HUES48 (cell line): ENCODE measurements at regions not wholly inside any gene's neighbourhood (a gene's known extent, or its start where the extent isn't known, plus 50 kb on each side); places are given as distances from the start of the nearest gene placed in this dataset.
"Not testable (repeated sequence)": the region's sequence is repeated elsewhere in the genome, so short reads cannot be mapped to it uniquely, and the experiment has no call there.

Experiments
- H3K27ac ChIP-seq: one replicate; pipeline ENCODE4 v1.7.0; 2013; ENCODE audit warnings: low read depth, low read length, inconsistent platforms
- H3K27me3 ChIP-seq: 2 replicates; pipeline ENCODE4 v1.6.1; 2013; ENCODE audit warnings: mild to moderate bottlenecking, low read length; ENCODE audit not compliant: control insufficient read depth, insufficient read depth
- H3K36me3 ChIP-seq: 2 replicates; pipeline ENCODE4 v1.6.1; 2013; ENCODE audit warnings: low read length; ENCODE audit not compliant: control insufficient read depth, insufficient read depth
- H3K4me1 ChIP-seq: 2 replicates; pipeline ENCODE4 v1.6.1; 2013; ENCODE audit warnings: mild to moderate bottlenecking, low read length; ENCODE audit not compliant: control insufficient read depth, insufficient read depth
- H3K4me3 ChIP-seq: 2 replicates; pipeline ENCODE4 v1.5.1; 2013; ENCODE audit warnings: mild to moderate bottlenecking, low read depth, low read length
- H3K9ac ChIP-seq: 2 replicates; pipeline ENCODE4 v1.6.1; 2013; ENCODE audit warnings: mild to moderate bottlenecking, low read depth, low read length, moderate library complexity
- H3K9me3 ChIP-seq: 2 replicates; pipeline ENCODE4 v1.6.1; 2013; ENCODE audit warnings: low read length; ENCODE audit not compliant: control insufficient read depth, insufficient read depth

GRCh38 chr4:65007841-65008439 lies 598.7 kb upstream of the TECRL start:
- H3K9ac ChIP-seq = no peak overlapping the region
- H3K27ac ChIP-seq = no peak overlapping the region
- H3K27me3 ChIP-seq = no peaks in the 10 kb centered on the region
- no peaks in the 10 kb centered on the region for H3K36me3 ChIP-seq
- H3K4me1 ChIP-seq = no peaks in the 10 kb centered on the region
- no peaks in the 10 kb centered on the region for H3K9me3 ChIP-seq
- no peak overlapping the region for H3K4me3 ChIP-seq

- Histone ChIP-seq H3K9ac (no peak overlapping the region), H3K36me3 (no peaks in the 10 kb centered on the region), H3K9me3 (no peaks in the 10 kb centered on the region; the same call in 1 of the 2 replicates), H3K27me3 (no peaks in the 10 kb centered on the region), H3K27ac (no peak overlapping the region), H3K4me3 (no peak overlapping the region), H3K4me1 (no peaks in the 10 kb centered on the region)
Observed at GRCh38 chr4:64975177-64975576, 565.9 kb upstream of the TECRL start.

GRCh38 chr4:64969081-64969480 lies 559.8 kb upstream of the TECRL start:
- Histone ChIP-seq H3K4me3 (no peak overlapping the region), H3K9me3 (peaks cover 11% of the 10 kb centered on the region), H3K27ac (no peak overlapping the region), H3K4me1 (no peaks in the 10 kb centered on the region), H3K27me3 (no peaks in the 10 kb centered on the region), H3K9ac (no peak overlapping the region), H3K36me3 (no peaks in the 10 kb centered on the region)

GRCh38 chr4:64967286-64967685 lies 558.0 kb upstream of the TECRL start:
- peaks cover 11% of the 10 kb centered on the region for H3K9me3 ChIP-seq
- H3K4me1 ChIP-seq = no peaks in the 10 kb centered on the region
- no peaks in the 10 kb centered on the region for H3K27me3 ChIP-seq
- H3K36me3 ChIP-seq = no peaks in the 10 kb centered on the region
- no peak overlapping the region for H3K4me3 ChIP-seq
- H3K9ac ChIP-seq = no peak overlapping the region
- no peak overlapping the region for H3K27ac ChIP-seq

GRCh38 chr4:64960516-64960915 lies 551.3 kb upstream of the TECRL start:
- H3K9ac ChIP-seq = no peak overlapping the region
- no peaks in the 10 kb centered on the region for H3K36me3 ChIP-seq
- H3K27ac ChIP-seq = no peak overlapping the region
- H3K4me3 ChIP-seq = no peak overlapping the region
- no peaks in the 10 kb centered on the region for H3K4me1 ChIP-seq
- peaks cover 6% of the 10 kb centered on the region; the same call in 1 of the 2 replicates for H3K9me3 ChIP-seq
- H3K27me3 ChIP-seq = no peaks in the 10 kb centered on the region

GRCh38 chr4:64940698-64941097 lies 531.4 kb upstream of the TECRL start:
- Histone ChIP-seq H3K4me1 (no peaks in the 10 kb centered on the region), H3K9ac (no peak overlapping the region), H3K27ac (no peak overlapping the region), H3K36me3 (no peaks in the 10 kb centered on the region), H3K9me3 (no peaks in the 10 kb centered on the region), H3K27me3 (no peaks in the 10 kb centered on the region), H3K4me3 (no peak overlapping the region)

GRCh38 chr4:64935469-64936001 lies 526.3 kb upstream of the TECRL start:
- no peak overlapping the region; the same call in 1 of the 2 replicates for H3K4me3 ChIP-seq
- H3K4me1 ChIP-seq = no peaks in the 10 kb centered on the region
- H3K27ac ChIP-seq = no peak overlapping the region
- no peaks in the 10 kb centered on the region for H3K36me3 ChIP-seq
- no peaks in the 10 kb centered on the region for H3K9me3 ChIP-seq
- no peaks in the 10 kb centered on the region for H3K27me3 ChIP-seq
- H3K9ac ChIP-seq = no peak overlapping the region

- H3K27ac ChIP-seq = no peak overlapping the region
- no peaks in the 10 kb centered on the region for H3K4me1 ChIP-seq
- H3K27me3 ChIP-seq = no peaks in the 10 kb centered on the region
- no peak overlapping the region for H3K9ac ChIP-seq
- peaks cover 6% of the 10 kb centered on the region; the same call in 1 of the 2 replicates for H3K9me3 ChIP-seq
- no peaks in the 10 kb centered on the region for H3K36me3 ChIP-seq
- no peak overlapping the region for H3K4me3 ChIP-seq
Observed at GRCh38 chr4:64911846-64912245, 502.6 kb upstream of the TECRL start.

- H3K36me3 ChIP-seq = no peaks in the 10 kb centered on the region
- no peaks in the 10 kb centered on the region for H3K4me1 ChIP-seq
- no peaks in the 10 kb centered on the region for H3K9me3 ChIP-seq
- no peak overlapping the region for H3K9ac ChIP-seq
- no peaks in the 10 kb centered on the region for H3K27me3 ChIP-seq
- no peak overlapping the region for H3K27ac ChIP-seq
- H3K4me3 ChIP-seq = no peak overlapping the region
Observed at GRCh38 chr4:64903986-64904385, 494.7 kb upstream of the TECRL start.

GRCh38 chr4:64899563-64899962 lies 490.3 kb upstream of the TECRL start:
- no peaks in the 10 kb centered on the region for H3K36me3 ChIP-seq
- H3K4me3 ChIP-seq = no peak overlapping the region
- no peaks in the 10 kb centered on the region for H3K27me3 ChIP-seq
- H3K27ac ChIP-seq = no peak overlapping the region
- H3K9me3 ChIP-seq = no peaks in the 10 kb centered on the region; the same call in 1 of the 2 replicates
- H3K4me1 ChIP-seq = peaks cover 8% of the 10 kb centered on the region; the same call in 1 of the 2 replicates
- no peak overlapping the region for H3K9ac ChIP-seq

- H3K9me3 ChIP-seq, H3K27ac ChIP-seq, H3K9ac ChIP-seq, H3K4me1 ChIP-seq, H3K27me3 ChIP-seq, H3K36me3 ChIP-seq, H3K4me3 ChIP-seq: not testable (repeated sequence)
Observed at GRCh38 chr4:64899030-64899429, 489.8 kb upstream of the TECRL start.
